Putamen (tissue), 1 donor: ENCODE measurements at regions not wholly inside any gene's neighbourhood (a gene's known extent, or its start where the extent isn't known, plus 50 kb on each side); places are given as distances from the start of the nearest gene placed in this dataset.

Source experiments
- DNase-seq: peaks from one replicate; pipeline ENCODE4 v3.0.0-alpha.2; 2016; ENCODE audit warnings: low spot score

DNA sequence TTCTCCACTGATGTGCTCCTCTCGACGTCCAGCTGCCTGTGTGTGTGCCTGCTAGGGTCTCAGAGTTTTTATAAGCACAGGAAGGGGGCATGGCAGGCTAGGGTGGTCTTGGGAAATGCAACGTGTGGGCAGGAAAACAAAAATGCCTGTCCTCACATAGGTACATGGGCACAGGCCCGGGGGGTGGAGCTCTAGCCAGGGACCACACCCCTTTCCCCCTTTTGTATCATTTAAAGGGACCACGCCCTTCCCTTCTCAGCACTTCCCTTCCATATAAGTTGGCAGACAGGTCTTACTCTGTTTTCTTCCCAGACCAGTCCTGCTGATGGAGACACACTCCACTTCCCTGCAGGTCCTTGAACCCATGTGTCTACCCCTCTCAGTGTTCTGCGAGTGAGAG is 645.0 kb downstream of the CBLN2 start:
- no peak for DNase-seq

GRCh38 chr18:71887509-71887908 is 656.6 kb downstream of the CBLN2 start:
- no peak for DNase-seq

- DNase-seq, result no peak
Observed at GRCh38 chr18:71878226-71878625, 665.9 kb downstream of the CBLN2 start.

DNA sequence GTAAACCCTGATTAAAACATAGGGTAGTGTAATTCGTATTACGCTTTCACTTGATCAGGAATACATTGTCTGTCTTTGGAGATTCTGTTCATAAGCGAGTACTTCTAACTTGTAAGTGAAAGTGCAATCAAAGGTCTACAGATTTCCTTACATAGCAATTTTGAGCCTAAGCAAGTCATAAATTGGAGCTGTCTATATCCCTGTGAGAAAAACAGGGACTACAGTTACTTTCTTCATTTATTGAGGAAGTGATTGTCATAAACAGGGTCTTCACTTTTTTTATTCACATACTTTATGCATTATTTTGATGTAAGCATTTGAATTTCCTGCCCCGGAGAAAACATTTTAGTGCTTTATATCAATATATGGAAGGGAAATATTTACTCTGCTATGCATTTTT is 670.4 kb downstream of the CBLN2 start:
- no peak for DNase-seq

DNA sequence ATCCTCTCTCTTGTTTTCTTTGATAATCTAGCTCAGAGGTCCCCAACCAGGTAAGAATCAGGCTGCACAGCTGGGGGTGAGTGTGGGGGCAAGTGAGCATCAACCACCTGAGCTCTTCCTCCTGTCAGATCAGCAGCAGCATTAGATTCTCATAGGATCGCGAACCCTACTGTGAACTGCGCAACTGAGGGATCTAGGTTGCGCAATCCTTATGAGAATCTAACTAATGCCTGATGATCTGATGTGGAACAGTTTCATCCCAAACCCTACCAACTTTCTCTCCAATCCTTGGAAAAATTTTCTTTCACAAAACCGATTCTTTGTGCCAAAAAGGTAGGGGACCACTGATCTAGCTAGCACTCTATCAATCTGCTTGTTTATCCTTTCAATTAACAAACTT is 678.3 kb downstream of the CBLN2 start:
- DNase-seq, result no peak

DNA sequence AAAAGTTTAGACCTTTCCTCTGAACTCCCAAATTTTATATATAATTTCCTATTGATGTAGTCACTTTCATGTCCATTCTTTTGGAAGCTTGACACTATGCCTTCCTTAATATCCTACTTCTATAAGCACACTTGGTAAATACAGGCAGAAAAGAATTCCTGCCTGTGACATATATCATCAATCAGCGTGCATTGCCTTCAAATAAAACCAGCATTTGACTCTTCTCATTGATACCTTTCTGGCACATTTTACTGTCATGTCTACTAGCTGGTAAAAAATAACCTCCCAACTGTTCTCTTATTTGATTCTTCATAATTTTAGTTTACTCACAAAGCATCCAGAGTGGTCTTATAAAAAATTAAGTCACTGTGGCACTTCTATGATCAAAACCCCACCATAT is 693.5 kb downstream of the CBLN2 start:
- DNase-seq, result no peak

- DNase-seq, result no peak
Observed at GRCh38 chr18:71849407-71849806, 694.7 kb downstream of the CBLN2 start.

- DNase-seq, result no peak
Observed at GRCh38 chr18:71846716-71847115, 697.4 kb downstream of the CBLN2 start.

DNA sequence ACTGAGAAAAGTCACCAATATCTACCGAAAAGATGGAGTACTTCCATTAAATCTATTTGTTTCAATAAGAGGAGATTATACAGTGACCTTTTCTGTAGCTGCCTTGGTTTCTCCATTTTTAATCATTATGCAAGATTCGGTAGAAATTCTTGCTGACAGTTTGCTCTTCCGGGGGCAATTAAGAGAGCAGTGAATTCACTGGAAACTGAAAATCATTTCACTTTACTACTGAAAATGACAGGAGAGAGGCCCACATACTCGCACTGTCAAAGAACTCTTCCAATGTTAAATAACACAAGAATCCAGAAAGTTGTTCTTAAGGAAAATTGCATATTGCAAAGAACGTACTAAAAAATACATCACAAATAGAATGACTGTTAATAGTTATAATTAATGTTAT is 699.3 kb downstream of the CBLN2 start:
- peak; percentile 39 for DNase-seq

DNA sequence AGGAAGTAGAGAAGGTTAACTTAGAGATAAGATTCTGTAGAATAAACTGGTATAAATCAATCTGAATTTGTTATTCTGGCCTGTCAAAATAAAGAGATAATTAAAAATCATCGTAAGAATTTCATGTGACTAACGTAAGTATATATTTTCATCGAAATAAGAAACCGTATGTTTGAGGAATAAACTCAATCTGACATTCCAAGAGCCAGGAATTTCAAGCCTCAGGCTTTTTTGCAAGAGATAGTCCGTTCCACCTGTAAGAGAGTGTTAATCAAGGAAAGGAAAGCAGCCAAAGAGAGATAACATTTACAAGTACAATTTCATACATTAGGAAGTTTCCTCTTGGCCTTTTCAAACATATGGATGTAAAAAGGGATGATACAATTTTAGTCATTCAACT is 701.5 kb downstream of the CBLN2 start:
- DNase-seq, result no peak

DNA sequence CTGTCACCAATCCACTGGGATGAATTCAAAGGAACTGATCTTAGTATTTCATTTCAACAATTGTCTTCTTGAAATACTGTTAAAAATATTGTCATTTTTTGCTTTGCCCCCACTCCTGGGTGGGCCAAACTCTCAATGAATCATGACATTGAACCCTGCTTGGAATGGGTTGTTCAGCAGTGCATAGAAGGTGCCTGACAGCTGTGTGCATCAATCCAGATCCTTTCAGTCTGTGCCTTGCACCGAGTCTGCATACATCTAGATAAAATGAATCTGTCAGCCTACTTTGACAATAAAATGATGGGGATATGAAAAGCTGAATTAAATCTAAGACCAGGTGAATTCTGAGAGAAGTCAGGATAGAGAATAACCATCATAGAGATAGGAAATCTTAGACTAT is 706.6 kb downstream of the CBLN2 start:
- DNase-seq, result no peak

- DNase-seq, result no peak
Observed at GRCh38 chr18:71832946-71833617, 711.1 kb downstream of the CBLN2 start.

GRCh38 chr18:71831039-71831438 is 713.1 kb downstream of the CBLN2 start:
- no peak for DNase-seq

- no peak for DNase-seq
Observed at GRCh38 chr18:71827301-71827700, 716.8 kb downstream of the CBLN2 start.

- DNase-seq, result no peak
Observed at GRCh38 chr18:71815305-71815704, 728.8 kb downstream of the CBLN2 start.

- no peak for DNase-seq
Observed at GRCh38 chr18:71809711-71810110, 734.4 kb downstream of the CBLN2 start.

GRCh38 chr18:71808616-71809015 is 735.5 kb downstream of the CBLN2 start:
- no peak for DNase-seq

GRCh38 chr18:71807586-71807985 is 736.6 kb downstream of the CBLN2 start:
- DNase-seq, result no peak

GRCh38 chr18:71798986-71799673 is 745.0 kb downstream of the CBLN2 start:
- no peak for DNase-seq

- no peak for DNase-seq
Observed at GRCh38 chr18:71797554-71797953, 746.6 kb downstream of the CBLN2 start.

GRCh38 chr18:71784777-71785176 is 759.4 kb downstream of the CBLN2 start:
- DNase-seq, result no peak

DNA sequence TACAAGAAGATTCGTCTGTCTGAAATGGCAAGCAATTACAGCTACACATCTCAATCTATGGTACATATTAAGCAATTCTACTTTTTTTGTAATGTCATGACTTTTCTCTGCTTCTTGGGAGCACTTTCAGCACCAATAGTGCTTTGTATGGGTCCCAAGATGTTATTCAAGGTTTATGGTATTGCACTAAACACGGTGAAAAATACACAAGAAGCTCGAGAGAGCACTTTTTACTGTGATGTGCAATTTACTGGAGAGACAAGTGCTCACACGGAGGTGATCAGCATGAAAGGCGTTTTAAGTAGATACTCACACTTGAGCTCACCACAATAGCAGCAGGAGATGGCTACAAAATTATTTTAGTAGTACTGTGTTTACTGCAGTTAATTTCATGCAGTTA is 783.6 kb downstream of the CBLN2 start:
- DNase-seq, result no peak

GRCh38 chr18:71754246-71754645 is 789.9 kb downstream of the CBLN2 start:
- no peak for DNase-seq

GRCh38 chr18:71743634-71744033 is 800.5 kb downstream of the CBLN2 start:
- no peak for DNase-seq
